ENCODE measurements at regions not wholly inside any gene's neighbourhood (a gene's known extent, or its start where the extent isn't known, plus 50 kb on each side); places are given as distances from the start of the nearest gene placed in this dataset.
A peak's percentile ranks its signal among the peaks of the same experiment; 100 is the strongest.
"Not testable (repeated sequence)": the region's sequence is repeated elsewhere in the genome, so short reads cannot be mapped to it uniquely, and the experiment has no call there.

- DNase-seq (ENCODE audit: low read depth in 3 of 3): no peak
These were observed 309.8 kb downstream of the HIVEP2 start for GRCh38 chr6:142635130-142635529.

DNA sequence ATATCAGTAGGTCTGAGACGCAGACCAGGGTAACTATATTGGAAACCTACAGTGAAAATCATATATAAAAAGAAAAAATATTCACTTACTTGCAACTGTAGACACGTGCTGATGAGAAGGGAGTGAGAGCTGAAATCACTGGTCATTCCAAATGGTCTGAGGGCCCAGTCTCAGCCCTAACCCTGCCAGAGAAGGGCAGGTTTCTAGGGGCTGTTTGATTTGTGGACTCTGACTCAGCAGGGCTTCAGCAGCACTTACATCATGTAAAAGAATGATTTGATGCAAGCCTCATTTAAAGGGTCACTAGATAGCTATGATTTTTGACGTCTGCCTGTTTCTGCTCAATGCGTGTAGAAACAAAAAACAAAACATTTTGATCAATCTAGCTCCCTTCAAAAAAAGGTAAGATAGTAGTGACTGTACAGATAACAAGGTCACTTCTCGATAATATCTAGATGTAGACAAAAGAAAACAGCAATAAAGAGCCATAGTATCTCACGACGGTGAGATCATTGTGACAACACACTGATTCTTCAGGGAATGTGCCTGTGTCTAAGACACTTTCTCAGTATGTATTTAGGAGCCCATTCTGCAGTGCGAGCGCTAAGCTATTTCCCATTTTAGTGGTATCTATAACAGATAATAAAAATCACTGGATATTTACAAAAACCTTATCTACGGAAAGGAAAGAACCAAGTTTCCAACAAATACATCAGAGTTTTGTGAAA, 307.2 kb downstream of the HIVEP2 start:
- DNase-seq (ENCODE audit: low read depth in 3 of 3): no peak

- no peak for DNase-seq (ENCODE audit: low read depth in 3 of 3)
These were observed 302.3 kb downstream of the HIVEP2 start for GRCh38 chr6:142642651-142643050.

DNA sequence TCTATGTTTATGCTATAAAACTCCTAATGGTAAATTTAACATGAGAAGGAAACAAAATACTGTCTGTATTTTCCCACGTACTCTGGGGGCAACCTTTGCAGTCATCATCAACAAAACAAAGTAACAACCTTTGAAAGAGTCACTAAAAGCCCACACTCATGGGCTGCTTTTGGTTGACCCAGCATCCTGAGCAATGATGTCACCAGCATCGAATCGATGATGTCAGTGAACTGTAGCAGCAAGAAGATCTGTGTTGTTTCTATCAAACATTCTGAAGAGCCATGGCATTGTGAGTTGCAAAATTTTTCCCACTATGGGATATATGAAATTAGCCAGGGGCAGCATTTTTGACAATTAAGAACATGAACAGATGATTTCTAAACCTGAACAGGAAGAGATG, 300.1 kb downstream of the HIVEP2 start:
- DNase-seq (ENCODE audit: low read depth in 3 of 3): no peak

- DNase-seq (ENCODE audit: low read depth in 3 of 3): no peak
These were observed 299.3 kb downstream of the HIVEP2 start for GRCh38 chr6:142645663-142646062.

DNA sequence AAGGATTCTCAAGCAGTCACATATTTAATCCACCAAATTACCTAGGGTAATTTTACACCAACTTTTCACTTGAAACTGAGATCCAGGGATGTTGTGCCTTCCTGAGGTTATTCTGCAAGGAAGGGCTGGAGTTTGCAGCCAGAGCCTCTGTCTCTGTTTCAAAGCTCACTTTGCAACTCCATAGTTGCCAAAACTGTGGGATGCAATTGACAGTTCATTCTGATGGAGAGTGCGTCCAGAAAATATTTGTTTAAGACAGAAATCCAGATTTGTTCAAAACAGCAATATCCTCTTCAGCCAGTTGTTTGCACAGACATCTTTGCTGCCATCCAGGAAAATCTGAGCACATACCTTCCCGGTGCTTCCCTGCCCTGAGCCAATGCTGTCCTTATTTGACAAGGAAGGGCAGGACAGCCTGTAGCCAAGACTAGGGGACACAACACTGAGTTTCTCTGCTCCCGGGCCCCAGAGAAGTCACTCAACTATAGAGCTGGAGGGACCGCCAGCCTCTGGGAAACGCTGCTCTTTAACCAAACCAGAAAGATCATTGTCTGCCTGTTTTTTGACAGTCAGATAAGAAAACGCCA, 297.4 kb downstream of the HIVEP2 start:
- no peak for DNase-seq (ENCODE audit: low read depth in 3 of 3)

DNA sequence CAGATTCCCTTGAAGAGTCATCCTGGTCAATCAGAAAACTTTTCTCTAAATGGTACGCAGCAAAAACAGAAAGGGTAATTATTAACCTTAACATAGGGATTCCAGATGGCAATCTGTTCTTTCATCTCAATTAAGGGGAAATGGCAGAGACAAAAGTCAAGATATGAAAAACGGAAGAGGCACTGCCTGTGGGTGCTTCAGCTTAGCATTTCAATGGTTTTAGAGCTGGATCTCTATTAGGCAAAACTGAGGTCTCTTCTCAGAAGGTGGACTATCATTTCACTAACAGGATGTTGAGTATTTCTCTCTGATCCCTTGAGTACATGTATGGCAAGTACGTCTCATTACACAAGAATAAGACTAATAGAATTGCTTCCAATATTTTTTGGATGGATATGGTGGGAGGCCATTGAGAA, 296.9 kb downstream of the HIVEP2 start:
- no peak for DNase-seq (ENCODE audit: low read depth in 3 of 3)

DNA sequence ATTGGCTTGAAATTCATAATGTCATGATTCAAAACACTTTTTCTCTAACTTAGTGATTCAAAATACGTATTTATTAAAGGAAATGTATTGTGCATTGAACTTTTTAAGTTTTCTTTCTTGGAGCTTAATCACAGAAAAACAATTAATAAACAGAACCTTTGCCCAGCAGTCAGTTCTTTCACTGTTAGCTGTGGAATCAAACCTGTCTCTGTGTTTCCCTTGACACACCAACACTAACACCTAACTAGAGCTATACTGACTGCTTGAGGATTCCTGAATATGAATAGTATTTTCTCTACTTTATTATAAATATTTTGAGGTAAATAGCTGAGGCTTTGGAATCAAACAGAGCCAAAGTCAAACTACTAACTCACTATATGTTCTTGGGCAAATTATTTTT, 296.4 kb downstream of the HIVEP2 start:
- DNase-seq (ENCODE audit: low read depth in 3 of 3): no peak

GRCh38 chr6:142649438-142650234, 295.3 kb downstream of the HIVEP2 start:
- DNase-seq (ENCODE audit: low read depth in 3 of 3): not testable (repeated sequence)

DNA sequence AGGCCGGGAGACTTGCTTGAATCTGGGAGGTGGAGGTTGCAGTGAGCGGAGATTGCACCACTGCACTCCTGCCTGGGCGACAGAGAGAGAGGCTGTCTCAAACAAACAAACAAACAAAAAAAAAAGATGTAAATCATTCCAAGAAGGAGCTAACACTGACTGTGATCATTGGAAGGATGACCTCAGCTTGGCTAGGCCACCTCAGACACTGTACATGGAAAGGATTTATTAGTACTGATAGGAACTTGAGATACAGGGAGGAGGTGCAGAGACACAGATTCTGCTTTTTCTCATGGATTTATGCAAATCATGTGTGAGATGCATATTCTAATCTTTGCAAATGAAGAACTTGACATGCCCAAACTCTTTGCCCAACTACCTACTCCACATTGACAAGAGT, 293.6 kb downstream of the HIVEP2 start:
- no peak for DNase-seq (ENCODE audit: low read depth in 3 of 3)

- no peak for DNase-seq (ENCODE audit: low read depth in 3 of 3)
These were observed 291.1 kb downstream of the HIVEP2 start for GRCh38 chr6:142653710-142654420.

DNA sequence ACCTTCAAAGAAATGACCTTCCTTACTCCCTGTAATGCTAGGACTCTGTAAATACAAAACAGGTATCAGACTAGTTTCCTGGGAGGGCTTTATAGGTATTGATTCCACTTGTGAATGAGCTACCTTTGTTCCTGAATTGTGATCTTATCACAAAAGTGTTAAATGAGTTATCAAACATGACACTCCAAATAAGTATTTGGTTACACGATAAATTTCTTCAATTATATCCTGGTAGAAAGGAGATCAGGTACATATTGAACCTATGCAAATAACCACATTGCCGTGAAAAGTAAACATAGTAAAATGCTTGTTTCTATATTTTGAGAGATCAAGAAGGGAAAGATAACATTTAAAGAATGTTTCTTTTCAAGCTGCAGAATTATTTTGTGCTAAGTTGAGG, 285.3 kb downstream of the HIVEP2 start:
- no peak for DNase-seq (ENCODE audit: low read depth in 3 of 3)

GRCh38 chr6:142665393-142665792, 279.6 kb downstream of the HIVEP2 start:
- DNase-seq (ENCODE audit: low read depth in 3 of 3): no peak

GRCh38 chr6:142666599-142667185, 278.3 kb downstream of the HIVEP2 start:
- DNase-seq (ENCODE audit: low read depth in 3 of 3): no peak

DNA sequence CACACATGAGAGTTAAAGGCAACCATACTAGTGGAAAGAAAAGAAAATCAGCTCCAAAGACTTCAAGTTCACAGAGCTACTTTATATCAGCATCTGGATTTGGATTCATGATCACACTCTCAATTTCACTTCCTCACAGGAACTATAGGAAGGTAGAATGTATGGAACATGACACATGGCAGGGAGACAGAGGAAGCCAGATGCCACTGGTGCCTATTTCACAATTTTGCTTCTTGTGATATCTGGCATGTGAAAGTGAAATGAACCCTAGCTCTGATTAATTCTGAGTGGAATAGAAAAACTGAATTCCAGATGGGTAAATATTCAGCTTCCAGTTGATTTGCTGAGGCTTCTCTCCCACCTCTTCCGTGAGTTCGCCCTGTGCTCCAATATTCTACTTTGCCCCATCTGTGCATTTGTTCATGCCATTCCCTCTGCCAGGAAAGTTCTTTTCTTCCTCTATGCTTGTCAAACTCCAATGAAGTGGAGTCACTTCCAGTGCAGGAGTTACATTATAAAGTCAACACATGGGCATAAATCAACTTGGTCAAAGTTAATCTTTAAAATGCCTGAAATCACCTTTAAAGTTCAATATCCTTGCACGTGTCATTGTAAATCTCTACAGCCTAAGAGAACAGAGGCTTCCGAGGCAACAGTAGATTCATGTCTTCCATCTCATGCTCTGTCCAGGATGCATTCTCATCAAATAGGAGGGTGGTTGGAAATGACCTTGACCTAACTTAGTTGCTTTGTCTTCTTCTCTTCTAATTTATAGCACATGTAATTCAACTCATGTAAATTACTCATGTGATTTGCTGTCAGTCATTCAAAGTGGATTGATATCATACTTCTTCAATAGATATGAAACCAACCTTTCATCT, 275.3 kb downstream of the HIVEP2 start:
- DNase-seq (ENCODE audit: low read depth in 3 of 3): no peak

- DNase-seq (ENCODE audit: low read depth in 3 of 3): no peak
These were observed 273.2 kb downstream of the HIVEP2 start for GRCh38 chr6:142671791-142672190.

- DNase-seq (ENCODE audit: low read depth in 3 of 3): no peak
These were observed 269.5 kb downstream of the HIVEP2 start for GRCh38 chr6:142675517-142675916.

DNA sequence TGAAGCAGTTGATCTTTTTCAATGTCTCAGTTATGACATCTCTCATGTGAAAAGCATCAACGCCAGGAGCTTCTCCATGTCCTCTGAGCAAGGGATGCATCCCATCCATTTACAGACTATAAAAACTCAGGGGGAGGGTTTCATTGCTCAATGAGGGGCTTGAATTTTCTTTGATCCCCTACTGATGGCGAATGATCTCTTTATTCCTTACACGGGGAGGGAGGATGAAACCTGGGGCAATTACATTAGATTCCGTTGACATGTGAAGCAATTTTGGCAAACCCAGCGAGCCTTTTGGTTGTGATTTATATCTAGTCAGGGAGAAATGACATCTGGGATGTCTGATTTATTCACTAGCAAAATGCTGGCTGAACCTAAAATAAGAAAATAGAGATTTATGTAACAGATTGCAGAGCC, 268.9 kb downstream of the HIVEP2 start:
- DNase-seq (ENCODE audit: low read depth in 3 of 3): no peak

GRCh38 chr6:142676647-142677192, 268.3 kb downstream of the HIVEP2 start:
- DNase-seq (ENCODE audit: low read depth in 3 of 3): no peak

GRCh38 chr6:142679907-142680700, 264.9 kb downstream of the HIVEP2 start:
- DNase-seq (ENCODE audit: low read depth in 3 of 3): peak in 1 of 3 donors; percentile 11
